IMR-90 (cell line): ENCODE measurements at regions not wholly inside any gene's neighbourhood (a gene's known extent, or its start where the extent isn't known, plus 50 kb on each side); places are given as distances from the start of the nearest gene placed in this dataset.

Source experiments
- ATAC-seq: fragments of 200-7000 bp; cut with Tn5 transposase; 2 replicates; pipeline ENCODE4 v1.9.1; 2020; ENCODE audit warnings: low read depth, mild to moderate bottlenecking, moderate library complexity
- BruUV-seq: library from RNA; stranded (reverse); fragments of 400-500 nt; replicated peaks from 2 replicates; lab custom pipeline; 2021; lab: Mats Ljungman, UMichigan
- CTCF ChIA-PET: fragments of 300-600 bp; formaldehyde crosslinking; extraction: SDS; loops from one replicate; lab custom pipeline; 2021; ENCODE audit warnings: antibody characterized with exemption; lab: Yijun Ruan, JAX
- POLR2A ChIA-PET: fragments of 300-600 bp; sonication (Branson Sonifier 250); formaldehyde crosslinking; loops from one replicate; lab custom pipeline; 2022; ENCODE audit warnings: antibody characterized with exemption; ENCODE audit not compliant: unreplicated experiment; lab: Charles Lee
- DNase-seq: peaks from one replicate; pipeline ENCODE4 v3.0.0; 2013
- H2AFZ ChIP-seq: replicated peaks from 2 replicates; pipeline ENCODE3; 2013; ENCODE audit warnings: low read length, mild to moderate bottlenecking; ENCODE audit not compliant: poor library complexity
- H2AK5ac ChIP-seq: 2 replicates; pipeline ENCODE4 v1.6.1; 2013; ENCODE audit warnings: low read depth, low read length, inconsistent platforms
- H2AK9ac ChIP-seq: replicated peaks from 2 replicates; pipeline ENCODE3; 2013; ENCODE audit warnings: mild to moderate bottlenecking, low read depth, low read length, moderate library complexity; ENCODE audit not compliant: poor library complexity
- H2BK120ac ChIP-seq: 2 replicates; pipeline ENCODE4 v1.6.1; 2013; ENCODE audit warnings: low read depth, low read length, inconsistent platforms
- H2BK15ac ChIP-seq: 3 replicates; pipeline ENCODE4 v1.6.1; 2013; ENCODE audit warnings: low read depth, low read length, inconsistent platforms
- H2BK20ac ChIP-seq: 2 replicates; pipeline ENCODE4 v1.6.1; 2013; ENCODE audit warnings: low read depth, mild to moderate bottlenecking, inconsistent platforms, low read length, moderate library complexity
- H2BK5ac ChIP-seq: 2 replicates; pipeline ENCODE4 v1.6.1; 2013; ENCODE audit warnings: mild to moderate bottlenecking, low read depth, low read length, inconsistent platforms; ENCODE audit not compliant: poor library complexity, severe bottlenecking
- H3K14ac ChIP-seq: replicated peaks from 2 replicates; pipeline ENCODE4 v1.6.1; 2013; ENCODE audit warnings: low read depth, low read length, inconsistent platforms
- H3K18ac ChIP-seq: 2 replicates; pipeline ENCODE4 v1.6.1; 2013; ENCODE audit warnings: low read depth, low read length, control low read depth
- H3K23ac ChIP-seq: 2 replicates; pipeline ENCODE4 v1.6.1; 2013; ENCODE audit warnings: low read depth, low read length, inconsistent platforms
- H3K27ac ChIP-seq: 2 replicates; pipeline ENCODE4 v1.5.1; 2013; ENCODE audit warnings: mild to moderate bottlenecking, control low read depth, low read length; ENCODE audit not compliant: insufficient read depth
- H3K27me3 ChIP-seq: 2 replicates; pipeline ENCODE4 v1.6.1; 2013; ENCODE audit warnings: low read length; ENCODE audit not compliant: control insufficient read depth, insufficient read depth
- H3K36me3 ChIP-seq: 2 replicates; pipeline ENCODE4 v1.6.1; 2013; ENCODE audit warnings: low read length, mixed read lengths; ENCODE audit not compliant: control insufficient read depth, insufficient read depth
- H3K4ac ChIP-seq: 2 replicates; pipeline ENCODE4 v1.6.1; 2013; ENCODE audit warnings: low read depth, low read length, inconsistent platforms
- H3K4me1 ChIP-seq: 2 replicates; pipeline ENCODE4 v1.6.1; 2013; ENCODE audit warnings: low read length, mixed read lengths; ENCODE audit not compliant: control insufficient read depth, insufficient read depth
- H3K4me2 ChIP-seq: 2 replicates; pipeline ENCODE4 v1.6.1; 2013; ENCODE audit warnings: low read depth, mild to moderate bottlenecking, control low read depth, low read length, moderate library complexity
- H3K4me3 ChIP-seq: 2 replicates; pipeline ENCODE4 v1.5.1; 2013; ENCODE audit warnings: low read depth, mild to moderate bottlenecking, control low read depth, low read length, moderate library complexity; ENCODE audit not compliant: insufficient read depth
- H3K56ac ChIP-seq: 2 replicates; pipeline ENCODE4 v1.6.1; 2013; ENCODE audit warnings: low read length, inconsistent platforms; ENCODE audit not compliant: insufficient read depth; ENCODE audit errors: extremely low read depth
- H3K79me1 ChIP-seq, 2 experiments: 2 replicates each; pipeline ENCODE4 v1.6.1; 2013; ENCODE audit warnings: low read length in 2 of 2, inconsistent platforms in 1 of 2, low read depth in 1 of 2
- H3K9ac ChIP-seq: 2 replicates; pipeline ENCODE4 v1.6.1; 2013; ENCODE audit warnings: low read depth, low read length, control low read depth
- H3K9me1 ChIP-seq: 2 replicates; pipeline ENCODE4 v1.6.1; 2013; ENCODE audit warnings: low read length, inconsistent platforms; ENCODE audit not compliant: insufficient read depth
- H3K9me3 ChIP-seq: 2 replicates; pipeline ENCODE4 v1.6.1; 2013; ENCODE audit warnings: low read length; ENCODE audit not compliant: control insufficient read depth, insufficient read depth
- H4K20me1 ChIP-seq: 2 replicates; pipeline ENCODE4 v1.6.1; 2013; ENCODE audit warnings: low read length, inconsistent platforms; ENCODE audit not compliant: insufficient read depth
- H4K5ac ChIP-seq: 2 replicates; pipeline ENCODE4 v1.6.1; 2013; ENCODE audit warnings: mild to moderate bottlenecking, low read depth, low read length, control low read depth
- H4K8ac ChIP-seq, 2 experiments: 2 replicates each; pipeline ENCODE4 v1.6.1; 2013; ENCODE audit warnings: low read depth in 2 of 2, low read length in 2 of 2, control low read depth in 1 of 2, inconsistent platforms in 1 of 2
- H4K91ac ChIP-seq: 2 replicates; pipeline ENCODE4 v1.6.1; 2013; ENCODE audit warnings: low read depth, low read length, inconsistent platforms; ENCODE audit not compliant: insufficient read depth
- BHLHE40 ChIP-seq: fragments of 150-350 bp; IDR thresholded peaks from 2 replicates; pipeline ENCODE4 v1.6.1; 2016; ENCODE audit warnings: mild to moderate bottlenecking, low read depth, low read length
- CEBPB ChIP-seq: IDR thresholded peaks from 2 replicates; pipeline ENCODE4 v1.6.1; 2012; ENCODE audit warnings: low read depth, low read length, improper control_type of control experiment
- CHD1 ChIP-seq: IDR thresholded peaks from 2 replicates; pipeline ENCODE4 v1.6.1; 2012; ENCODE audit warnings: low read depth, low read length, improper control_type of control experiment
- FOS ChIP-seq: fragments of 150-350 bp; IDR thresholded peaks from 2 replicates; pipeline ENCODE4 v1.6.1; 2016; ENCODE audit warnings: low read depth, low read length
- MAFK ChIP-seq: IDR thresholded peaks from 2 replicates; pipeline ENCODE4 v1.6.1; 2012; ENCODE audit warnings: low read depth, low read length, improper control_type of control experiment
- MAZ ChIP-seq: IDR thresholded peaks from 2 replicates; pipeline ENCODE4 v1.6.1; 2012; ENCODE audit warnings: low read depth, mild to moderate bottlenecking, low read length, improper control_type of control experiment, moderate library complexity, borderline replicate concordance
- MXI1 ChIP-seq: IDR thresholded peaks from 2 replicates; pipeline ENCODE4 v1.6.1; 2012; ENCODE audit warnings: low read depth, mild to moderate bottlenecking, low read length, moderate library complexity, borderline replicate concordance
- NFE2L2 ChIP-seq: fragments of 150-350 bp; IDR thresholded peaks from 2 replicates; pipeline ENCODE4 v1.6.1; 2016; ENCODE audit warnings: low read depth, mild to moderate bottlenecking, low read length
- POLR2A ChIP-seq: IDR thresholded peaks from 2 replicates; pipeline ENCODE4 v1.6.1; 2012; ENCODE audit warnings: mild to moderate bottlenecking, low read depth, low read length
- RAD21 ChIP-seq: IDR thresholded peaks from 2 replicates; pipeline ENCODE4 v1.6.1; 2012; ENCODE audit warnings: low read length, improper control_type of control experiment
- RCOR1 ChIP-seq: IDR thresholded peaks from 2 replicates; pipeline ENCODE4 v1.6.1; 2012; ENCODE audit warnings: mild to moderate bottlenecking, low read length, improper control_type of control experiment; ENCODE audit not compliant: insufficient replicate concordance
- RFX5 ChIP-seq: IDR thresholded peaks from 2 replicates; pipeline ENCODE4 v1.8.0; 2012; ENCODE audit warnings: low read depth, mild to moderate bottlenecking, low read length, moderate library complexity
- SMC3 ChIP-seq: fragments of 150-350 bp; IDR thresholded peaks from 2 replicates; pipeline ENCODE4 v1.6.1; 2016; ENCODE audit warnings: low read depth, mild to moderate bottlenecking, antibody characterized with exemption, low read length, moderate library complexity
- USF2 ChIP-seq: fragments of 150-350 bp; IDR thresholded peaks from 2 replicates; pipeline ENCODE4 v1.6.1; 2017; ENCODE audit warnings: mild to moderate bottlenecking, antibody characterized with exemption, low read length, low read depth
- WGBS, 2 experiments: methylation state at CpG; one replicate each; pipeline versions ENCODE4 v1.1.5 to v1.1.7; 2013; ENCODE audit warnings: missing lambda C conversion rate in 2 of 2; ENCODE audit not compliant: insufficient read length in 1 of 2; ENCODE audit errors: extremely low coverage in 2 of 2; 5-methylcytosine and 5-hydroxymethylcytosine counted together
- dilution Hi-C: fragments of 300-500 bp; cut with HindIII; formaldehyde crosslinking; loops from one replicate; pipeline ENCODE4 v1.14.3; 2018; ENCODE audit warnings: low sequenced_read_pairs; ENCODE audit not compliant: unreplicated experiment
- in situ Hi-C: fragments of 300-500 bp; cut with MboI; formaldehyde crosslinking; loops from 3 replicates; pipeline ENCODE4 v1.14.3; 2019; ENCODE audit warnings: low sequenced_read_pairs, inconsistent platforms, mixed read lengths
- intact Hi-C: fragments of 100-400 bp; cut with micrococcal nuclease; formaldehyde crosslinking; loops from 2 replicates; pipeline ENCODE4 v1.10.0; 2022
- TF ChIP-seq, protein P1 (sequence below): fragments of 150-350 bp; IDR thresholded peaks from 2 replicates; pipeline ENCODE4 v1.6.1; 2016; ENCODE audit warnings: low read depth, mild to moderate bottlenecking, low read length, moderate library complexity, borderline replicate concordance
- TF ChIP-seq, protein P2 (sequence below): conservative IDR thresholded peaks from 2 replicates; pipeline ENCODE4 v1.5.1; 2012; ENCODE audit warnings: mild to moderate bottlenecking, low read depth, low read length, improper control_type of control experiment

GRCh38 chrX:140065961-140066662, 100.8 kb upstream of the CXorf66 start:
- no peak overlapping the region for H2AK9ac ChIP-seq
- no peaks in the 10 kb centered on the region for H3K27me3 ChIP-seq
- intact Hi-C loops: no loop called here
- H3K18ac ChIP-seq: no peak overlapping the region
- TF ChIP-seq CHD1 (no peak), BHLHE40 (no peak), MAZ (no peak), FOS (no peak), POLR2A (no peak), MAFK (no peak), CEBPB (no peak), NFE2L2 (no peak), RCOR1 (no peak), RFX5 (no peak), MXI1 (no peak), USF2 (no peak), SMC3 (no peak), RAD21 (no peak)
- TF ChIP-seq, protein P1, sequence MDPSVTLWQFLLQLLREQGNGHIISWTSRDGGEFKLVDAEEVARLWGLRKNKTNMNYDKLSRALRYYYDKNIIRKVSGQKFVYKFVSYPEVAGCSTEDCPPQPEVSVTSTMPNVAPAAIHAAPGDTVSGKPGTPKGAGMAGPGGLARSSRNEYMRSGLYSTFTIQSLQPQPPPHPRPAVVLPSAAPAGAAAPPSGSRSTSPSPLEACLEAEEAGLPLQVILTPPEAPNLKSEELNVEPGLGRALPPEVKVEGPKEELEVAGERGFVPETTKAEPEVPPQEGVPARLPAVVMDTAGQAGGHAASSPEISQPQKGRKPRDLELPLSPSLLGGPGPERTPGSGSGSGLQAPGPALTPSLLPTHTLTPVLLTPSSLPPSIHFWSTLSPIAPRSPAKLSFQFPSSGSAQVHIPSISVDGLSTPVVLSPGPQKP: no peak
- TF ChIP-seq, protein P2, sequence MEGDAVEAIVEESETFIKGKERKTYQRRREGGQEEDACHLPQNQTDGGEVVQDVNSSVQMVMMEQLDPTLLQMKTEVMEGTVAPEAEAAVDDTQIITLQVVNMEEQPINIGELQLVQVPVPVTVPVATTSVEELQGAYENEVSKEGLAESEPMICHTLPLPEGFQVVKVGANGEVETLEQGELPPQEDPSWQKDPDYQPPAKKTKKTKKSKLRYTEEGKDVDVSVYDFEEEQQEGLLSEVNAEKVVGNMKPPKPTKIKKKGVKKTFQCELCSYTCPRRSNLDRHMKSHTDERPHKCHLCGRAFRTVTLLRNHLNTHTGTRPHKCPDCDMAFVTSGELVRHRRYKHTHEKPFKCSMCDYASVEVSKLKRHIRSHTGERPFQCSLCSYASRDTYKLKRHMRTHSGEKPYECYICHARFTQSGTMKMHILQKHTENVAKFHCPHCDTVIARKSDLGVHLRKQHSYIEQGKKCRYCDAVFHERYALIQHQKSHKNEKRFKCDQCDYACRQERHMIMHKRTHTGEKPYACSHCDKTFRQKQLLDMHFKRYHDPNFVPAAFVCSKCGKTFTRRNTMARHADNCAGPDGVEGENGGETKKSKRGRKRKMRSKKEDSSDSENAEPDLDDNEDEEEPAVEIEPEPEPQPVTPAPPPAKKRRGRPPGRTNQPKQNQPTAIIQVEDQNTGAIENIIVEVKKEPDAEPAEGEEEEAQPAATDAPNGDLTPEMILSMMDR: no peak
- H4K5ac ChIP-seq: no peak overlapping the region
- H3K79me1 ChIP-seq: no peaks in the 10 kb centered on the region
- no peak overlapping the region for H2BK120ac ChIP-seq
- H3K4me1 ChIP-seq: no peaks in the 10 kb centered on the region
- no peak for DNase-seq
- H2BK20ac ChIP-seq: no peak overlapping the region
- H4K20me1 ChIP-seq: no peaks in the 10 kb centered on the region
- no peak overlapping the region for H3K4me3 ChIP-seq
- in situ Hi-C loops: loop anchor here (25.0 kb wide), 1 partner anchor 596 kb away; no protein-coding TSS in a partner anchor
- H4K91ac ChIP-seq: no peak overlapping the region
- H2AFZ ChIP-seq: no peak overlapping the region
- ATAC-seq: no peak
- CTCF ChIA-PET: interaction anchor here (0.6 kb wide), 1 partner anchor 101 kb away, joined by 3 read pairs; the partner anchor contains the start of gene CXorf66
- no peak overlapping the region for H3K56ac ChIP-seq
- POLR2A ChIA-PET: no interaction called here
- no CpG with 5 or more reads among the region's 3 CpGs for WGBS, 2 experiments
- dilution Hi-C loops: no loop called here
- no peak overlapping the region for H4K8ac ChIP-seq
- H3K4me2 ChIP-seq: no peak overlapping the region
- no peak overlapping the region for H3K14ac ChIP-seq
- H3K9ac ChIP-seq: no peak overlapping the region
- no peaks in the 10 kb centered on the region for H3K9me1 ChIP-seq
- H3K27ac ChIP-seq: no peak overlapping the region
- no peak overlapping the region for H2BK15ac ChIP-seq
- no peak overlapping the region for H3K23ac ChIP-seq
- no peaks in the 10 kb centered on the region for H3K9me3 ChIP-seq
- no peaks in the 10 kb centered on the region for H3K36me3 ChIP-seq
- H2AK5ac ChIP-seq: no peak overlapping the region
- H2BK5ac ChIP-seq: no peak overlapping the region
- BruUV-seq: no TSS peak
- no peak overlapping the region for H3K4ac ChIP-seq
